H1 (cell line): ENCODE measurements at regions not wholly inside any gene's neighbourhood (a gene's known extent, or its start where the extent isn't known, plus 50 kb on each side); places are given as distances from the start of the nearest gene placed in this dataset.

Experiments
- CTCF ChIA-PET: fragments of 300-600 bp; sonication (Branson Sonifier 250); formaldehyde crosslinking; loops from one replicate; lab custom pipeline; 2021; ENCODE audit not compliant: partially characterized antibody; lab: Charles Lee
- POLR2A ChIA-PET: fragments of 300-600 bp; sonication (Branson Sonifier 250); formaldehyde crosslinking; loops from one replicate; lab custom pipeline; 2021; ENCODE audit warnings: inconsistent platforms; ENCODE audit not compliant: partially characterized antibody; lab: Charles Lee
- DNase-seq, 2 experiments: peaks; one replicate each; pipeline versions ENCODE4 v3.0.0 to v3.0.0-alpha.2; 2010 to 2022; ENCODE audit warnings: low spot score in 2 of 2, low read depth in 1 of 2, mixed read lengths in 1 of 2
- FAIRE-seq: peaks from 2 replicates; lab custom pipeline; 2011; peaks lifted over from hg19 to GRCh38; lab: Jason Lieb, UNC
- H2AFZ ChIP-seq: 2 replicates; pipeline ENCODE4 v1.8.1; 2012; ENCODE audit warnings: low read length, inconsistent platforms
- H2AK5ac ChIP-seq: 2 replicates; pipeline ENCODE4 v1.6.1; 2013; ENCODE audit warnings: low read depth, low read length
- H2BK120ac ChIP-seq: replicated peaks from 2 replicates; pipeline ENCODE3; 2013; ENCODE audit warnings: low read depth, low read length, inconsistent platforms
- H2BK12ac ChIP-seq: 2 replicates; pipeline ENCODE4 v1.6.1; 2013; ENCODE audit warnings: low read depth, low read length
- H2BK15ac ChIP-seq: 2 replicates; pipeline ENCODE4 v1.6.1; 2013; ENCODE audit warnings: low read length
- H2BK20ac ChIP-seq: 2 replicates; pipeline ENCODE4 v1.6.1; 2013; ENCODE audit warnings: low read length
- H2BK5ac ChIP-seq: 2 replicates; pipeline ENCODE4 v1.6.1; 2013; ENCODE audit warnings: low read depth, low read length
- H3K14ac ChIP-seq: 2 replicates; pipeline ENCODE4 v1.6.1; 2013; ENCODE audit warnings: inconsistent platforms; ENCODE audit not compliant: insufficient read length
- H3K18ac ChIP-seq: 2 replicates; pipeline ENCODE4 v1.6.1; 2013; ENCODE audit warnings: low read length; ENCODE audit errors: extremely low read depth
- H3K23ac ChIP-seq: 2 replicates; pipeline ENCODE4 v1.6.1; 2013; ENCODE audit warnings: inconsistent platforms; ENCODE audit not compliant: insufficient read length
- H3K23me2 ChIP-seq: 2 replicates; pipeline ENCODE4 v1.6.1; 2013; ENCODE audit warnings: low read depth, low read length
- H3K27ac ChIP-seq: 2 replicates; pipeline ENCODE4 v1.6.1; 2011; ENCODE audit warnings: low read depth, low read length, inconsistent platforms
- H3K27me3 ChIP-seq, 4 experiments: replicated peaks in 1 of 4; 1 replicate in 1 of 4; 2 replicates in 3 of 4; pipeline versions ENCODE4 v1.6.1 to v1.8.1; 2011 to 2013; ENCODE audit warnings: low read length in 3 of 4, mild to moderate bottlenecking in 3 of 4, inconsistent platforms in 2 of 4, mixed read lengths in 2 of 4, moderate library complexity in 1 of 4; ENCODE audit not compliant: control insufficient read depth in 3 of 4, insufficient read depth in 3 of 4; ENCODE audit errors: extremely low read depth in 1 of 4
- H3K36me3 ChIP-seq, 4 experiments: 2 replicates each; pipeline versions ENCODE4 v1.6.1 to v1.8.1; 2011 to 2013; ENCODE audit warnings: mild to moderate bottlenecking in 4 of 4, low read length in 3 of 4, moderate library complexity in 2 of 4, control low read depth in 1 of 4, inconsistent platforms in 1 of 4; ENCODE audit not compliant: insufficient read depth in 4 of 4, control insufficient read depth in 2 of 4
- H3K4ac ChIP-seq: replicated peaks from 2 replicates; pipeline ENCODE3; 2013; ENCODE audit warnings: low read length, low read depth, mixed read lengths, inconsistent platforms; ENCODE audit not compliant: insufficient read length
- H3K4me1 ChIP-seq, 4 experiments: replicated peaks in 1 of 4; 1 replicate in 1 of 4; 2 replicates in 3 of 4; pipeline versions ENCODE4 v1.6.1 to v1.8.1; 2011 to 2013; ENCODE audit warnings: low read length in 3 of 4, inconsistent platforms in 2 of 4, mixed read lengths in 1 of 4; ENCODE audit not compliant: insufficient read depth in 4 of 4, control insufficient read depth in 3 of 4
- H3K4me2 ChIP-seq, 2 experiments: 2 replicates each; pipeline versions ENCODE4 v1.6.1 to v1.8.1; 2011 to 2013; ENCODE audit warnings: low read depth in 2 of 2, low read length in 2 of 2, control low read depth in 1 of 2, inconsistent platforms in 1 of 2, mild to moderate bottlenecking in 1 of 2; ENCODE audit not compliant: insufficient read depth in 1 of 2
- H3K4me3 ChIP-seq, 4 experiments: fragments of 200-600, 300-600 bp in 1 of 4; sonication (generic), shearing (Covaris generic), sonication (Bioruptor Twin) in 1 of 4; 2 replicates each; pipeline versions ENCODE4 v1.5.1 to v1.8.1; 2011 to 2016; ENCODE audit warnings: low read length in 4 of 4, low read depth in 3 of 4, control low read depth in 2 of 4, inconsistent platforms in 2 of 4, mild to moderate bottlenecking in 2 of 4, mixed read lengths in 1 of 4, moderate library complexity in 1 of 4; ENCODE audit not compliant: insufficient read depth in 2 of 4; ENCODE audit errors: extremely low read depth in 1 of 4
- H3K56ac ChIP-seq: replicated peaks from 2 replicates; pipeline ENCODE3; 2013; ENCODE audit warnings: low read depth, mild to moderate bottlenecking, mixed read lengths, low read length, inconsistent platforms; ENCODE audit not compliant: insufficient read length
- H3K79me1 ChIP-seq: 2 replicates; pipeline ENCODE4 v1.6.1; 2013; ENCODE audit warnings: low read depth, low read length, control low read depth
- H3K79me2 ChIP-seq, 2 experiments: 2 replicates each; pipeline versions ENCODE4 v1.6.1 to v1.8.1; 2012 to 2013; ENCODE audit warnings: low read length in 2 of 2, mild to moderate bottlenecking in 2 of 2, inconsistent platforms in 1 of 2; ENCODE audit not compliant: insufficient read depth in 2 of 2, control insufficient read depth in 1 of 2
- H3K9ac ChIP-seq, 4 experiments: replicated peaks in 1 of 4; 1 replicate in 1 of 4; 2 replicates in 3 of 4; pipeline versions ENCODE4 v1.6.1 to v1.8.1; 2011 to 2013; ENCODE audit warnings: low read depth in 3 of 4, low read length in 3 of 4, control low read depth in 2 of 4, mild to moderate bottlenecking in 2 of 4, moderate library complexity in 2 of 4, inconsistent platforms in 1 of 4; ENCODE audit errors: extremely low read depth in 1 of 4
- H3K9me3 ChIP-seq, 2 experiments: 2 replicates each; pipeline versions ENCODE4 v1.6.1 to v1.8.1; 2012 to 2013; ENCODE audit warnings: mild to moderate bottlenecking in 2 of 2, moderate library complexity in 2 of 2, control low read depth in 1 of 2, inconsistent platforms in 1 of 2, low read depth in 1 of 2, low read length in 1 of 2, mixed read lengths in 1 of 2; ENCODE audit not compliant: insufficient read depth in 2 of 2
- H4K20me1 ChIP-seq, 2 experiments: replicated peaks in 1 of 2; 2 replicates each; pipeline versions ENCODE3 to v1.8.1; 2011 to 2013; ENCODE audit warnings: inconsistent platforms in 2 of 2, low read length in 2 of 2, mild to moderate bottlenecking in 1 of 2; ENCODE audit not compliant: insufficient read depth in 2 of 2, control insufficient read depth in 1 of 2
- H4K5ac ChIP-seq: 2 replicates; pipeline ENCODE4 v1.6.1; 2013; ENCODE audit warnings: low read length, low read depth, mixed read lengths, inconsistent platforms; ENCODE audit not compliant: insufficient read length
- H4K8ac ChIP-seq: 2 replicates; pipeline ENCODE4 v1.8.0; 2013; ENCODE audit warnings: mild to moderate bottlenecking, moderate library complexity, low read length, inconsistent platforms; ENCODE audit not compliant: insufficient read depth; ENCODE audit errors: extremely low read depth
- H4K91ac ChIP-seq: replicated peaks from 2 replicates; pipeline ENCODE3; 2013; ENCODE audit warnings: low read length, mixed read lengths, inconsistent platforms; ENCODE audit not compliant: insufficient read length
- RAD21 ChIP-seq, 2 experiments: IDR thresholded peaks in 1 of 2; conservative IDR thresholded peaks in 1 of 2; 2 replicates each; pipeline ENCODE4 v1.6.1; 2011; ENCODE audit warnings: low read depth in 2 of 2, low read length in 2 of 2, improper control_type of control experiment in 1 of 2, inconsistent platforms in 1 of 2, mild to moderate bottlenecking in 1 of 2, moderate library complexity in 1 of 2
- WGBS, 2 experiments: shearing (Covaris generic) in 1 of 2; methylation state at CpG; one replicate each; pipeline versions ENCODE4 v1.1.6 to v1.1.7; 2013 to 2015; ENCODE audit warnings: low lambda C conversion rate in 2 of 2, mixed read lengths in 2 of 2, inconsistent platforms in 1 of 2, low coverage in 1 of 2, missing lambda C conversion rate in 1 of 2; ENCODE audit not compliant: insufficient replicate concordance in 2 of 2, insufficient coverage in 1 of 2, insufficient read length in 1 of 2; ENCODE audit errors: extremely low coverage in 1 of 2, missing lambda C conversion rate in 1 of 2; 5-methylcytosine and 5-hydroxymethylcytosine counted together
- TF ChIP-seq, protein P1 (sequence below), 3 experiments: IDR thresholded peaks; 1 replicate in 2 of 3; 2 replicates in 1 of 3; pipeline versions ENCODE4 v1.5.1 to v1.6.1; 2011; ENCODE audit warnings: low read length in 3 of 3, mild to moderate bottlenecking in 3 of 3, inconsistent platforms in 2 of 3, low read depth in 1 of 3, moderate library complexity in 1 of 3; ENCODE audit not compliant: insufficient read depth in 1 of 3; ENCODE audit errors: control extremely low read depth in 1 of 3
- TF ChIP-seq, protein P2 (sequence below): IDR thresholded peaks from 2 replicates; pipeline ENCODE4 v1.6.1; 2011; ENCODE audit warnings: low read length, improper control_type of control experiment

DNA sequence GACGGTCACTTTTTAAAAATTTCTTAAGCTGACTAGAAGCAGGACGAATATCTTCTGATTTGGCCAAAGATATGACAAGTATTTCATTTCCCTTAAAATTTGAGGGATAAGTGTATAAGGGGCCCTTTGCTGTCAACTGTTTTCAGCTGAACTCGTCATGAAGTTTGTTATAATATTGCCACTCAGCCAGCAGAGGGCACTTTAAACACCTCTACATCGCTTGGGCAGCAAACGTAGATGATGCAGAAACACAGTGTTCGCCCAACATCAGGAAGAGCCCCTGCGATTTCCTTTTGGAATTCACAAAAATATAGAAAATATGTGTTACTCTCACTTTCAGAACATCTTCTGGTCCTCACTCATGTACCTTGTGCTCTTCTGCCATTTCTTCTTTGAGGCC is 435.7 kb upstream of the FMR1 start:
- CTCF ChIA-PET, result interaction anchor here (0.7 to 1.8 kb wide), 14 partner anchors 8 to 1257 kb away, joined by 3 to 13 read pairs (median 3); no protein-coding TSS in a partner anchor

More for the DNA sequence above, 435.7 kb upstream of the FMR1 start:
- WGBS, 2 experiments, result 26% methylated on average over 7 of the region's 7 CpGs; no CpG with 5 or more reads in 1 of the 2 experiments
- Histone ChIP-seq H3K79me2 (no peaks in the 10 kb centered on the region), H3K36me3 (no peaks in the 10 kb centered on the region), H3K27ac (no peak overlapping the region), H4K20me1 (no peaks in the 10 kb centered on the region), H2AK5ac (no peak overlapping the region), H3K23ac (no peak overlapping the region), H4K5ac (no peak overlapping the region), H2AFZ (peak overlapping the region; percentile 70; the same call in 1 of the 2 replicates), H3K4me2 (no peak overlapping the region), H3K23me2 (no peaks in the 10 kb centered on the region), H3K56ac (no peak overlapping the region), H2BK120ac (no peak overlapping the region), H2BK12ac (no peak overlapping the region), H2BK5ac (no peak overlapping the region), H4K8ac (no peak overlapping the region), H2BK20ac (no peak overlapping the region), H3K4me3 (no peak overlapping the region), H3K4ac (no peak overlapping the region), H3K4me1 (no peaks in the 10 kb centered on the region), H3K27me3 (no peaks in the 10 kb centered on the region), H3K14ac (no peak overlapping the region), H2BK15ac (no peak overlapping the region), H4K91ac (no peak overlapping the region), H3K79me1 (no peaks in the 10 kb centered on the region), H3K9ac (no peak overlapping the region), H3K18ac (no peak overlapping the region), H3K9me3 (no peaks in the 10 kb centered on the region)
- no peak for DNase-seq
- POLR2A ChIA-PET, result no interaction called here
- no peak for FAIRE-seq
- TF ChIP-seq RAD21 (IDR thresholded peaks at IDR 0.05 in 1 of 2, conservative IDR thresholded peaks at IDR 0.05 in 1 of 2; ENCODE audit: low read depth in 2 of 2, low read length in 2 of 2), result peak; percentile 57 to 68
- TF ChIP-seq, protein P1, sequence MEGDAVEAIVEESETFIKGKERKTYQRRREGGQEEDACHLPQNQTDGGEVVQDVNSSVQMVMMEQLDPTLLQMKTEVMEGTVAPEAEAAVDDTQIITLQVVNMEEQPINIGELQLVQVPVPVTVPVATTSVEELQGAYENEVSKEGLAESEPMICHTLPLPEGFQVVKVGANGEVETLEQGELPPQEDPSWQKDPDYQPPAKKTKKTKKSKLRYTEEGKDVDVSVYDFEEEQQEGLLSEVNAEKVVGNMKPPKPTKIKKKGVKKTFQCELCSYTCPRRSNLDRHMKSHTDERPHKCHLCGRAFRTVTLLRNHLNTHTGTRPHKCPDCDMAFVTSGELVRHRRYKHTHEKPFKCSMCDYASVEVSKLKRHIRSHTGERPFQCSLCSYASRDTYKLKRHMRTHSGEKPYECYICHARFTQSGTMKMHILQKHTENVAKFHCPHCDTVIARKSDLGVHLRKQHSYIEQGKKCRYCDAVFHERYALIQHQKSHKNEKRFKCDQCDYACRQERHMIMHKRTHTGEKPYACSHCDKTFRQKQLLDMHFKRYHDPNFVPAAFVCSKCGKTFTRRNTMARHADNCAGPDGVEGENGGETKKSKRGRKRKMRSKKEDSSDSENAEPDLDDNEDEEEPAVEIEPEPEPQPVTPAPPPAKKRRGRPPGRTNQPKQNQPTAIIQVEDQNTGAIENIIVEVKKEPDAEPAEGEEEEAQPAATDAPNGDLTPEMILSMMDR (IDR thresholded peaks at IDR 0.05; ENCODE audit: control extremely low read depth in 1 of 3, insufficient read depth in 1 of 3, low read depth in 1 of 3, low read length in 3 of 3), result peak in 2 of 3 experiments; percentile 42 to 43; a peak in 3 of 4 replicates
- TF ChIP-seq, protein P2, sequence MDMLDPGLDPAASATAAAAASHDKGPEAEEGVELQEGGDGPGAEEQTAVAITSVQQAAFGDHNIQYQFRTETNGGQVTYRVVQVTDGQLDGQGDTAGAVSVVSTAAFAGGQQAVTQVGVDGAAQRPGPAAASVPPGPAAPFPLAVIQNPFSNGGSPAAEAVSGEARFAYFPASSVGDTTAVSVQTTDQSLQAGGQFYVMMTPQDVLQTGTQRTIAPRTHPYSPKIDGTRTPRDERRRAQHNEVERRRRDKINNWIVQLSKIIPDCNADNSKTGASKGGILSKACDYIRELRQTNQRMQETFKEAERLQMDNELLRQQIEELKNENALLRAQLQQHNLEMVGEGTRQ, result no peak
